PC-9 (cell line): ENCODE measurements at regions not wholly inside any gene's neighbourhood (a gene's known extent, or its start where the extent isn't known, plus 50 kb on each side); places are given as distances from the start of the nearest gene placed in this dataset.

Source experiments
- CTCF ChIP-seq: fragments of 200-600 bp; sonication (generic); conservative IDR thresholded peaks from 2 replicates; pipeline ENCODE4 v1.6.1; 2017; ENCODE audit warnings: mixed run types, antibody characterized with exemption, mild to moderate bottlenecking, moderate library complexity
- EZH2 ChIP-seq: fragments of 200-600 bp; sonication (generic); IDR thresholded peaks from 2 replicates; pipeline ENCODE4 v1.8.0; 2017; ENCODE audit warnings: antibody characterized with exemption, low read depth

- no peak for TF ChIP-seq CTCF
- no peak for TF ChIP-seq EZH2
Observed at GRCh38 chr4:23390246-23390645, 499.6 kb downstream of the PPARGC1A start.
